Right cardiac atrium (tissue), 5 donors: ENCODE measurements at regions not wholly inside any gene's neighbourhood (a gene's known extent, or its start where the extent isn't known, plus 50 kb on each side); places are given as distances from the start of the nearest gene placed in this dataset.

Experiments used
- ATAC-seq, 2 donors: fragments of 200-7000 bp; cut with Tn5 transposase; one replicate each; pipeline versions ENCODE4 v1.8.0 to v1.9.1; 2020; ENCODE audit warnings: moderate library complexity in 2 of 2, mild to moderate bottlenecking in 1 of 2
- DNase-seq, 3 donors: peaks; one replicate each; pipeline ENCODE4 v3.0.0-alpha.2; 2020
- H3K27ac ChIP-seq: one replicate; pipeline ENCODE4 v1.5.1; 2013; ENCODE audit warnings: mild to moderate bottlenecking, low read length, control low read depth, moderate library complexity
- H3K27me3 ChIP-seq: one replicate; pipeline ENCODE4 v1.6.1; 2013; ENCODE audit not compliant: control insufficient read depth, insufficient read depth
- H3K4me1 ChIP-seq: one replicate; pipeline ENCODE4 v1.6.1; 2013; ENCODE audit warnings: low read length; ENCODE audit not compliant: control insufficient read depth, insufficient read depth
- H3K4me3 ChIP-seq: one replicate; pipeline ENCODE4 v1.5.1; 2013; ENCODE audit warnings: low read length, control low read depth
- H3K9me3 ChIP-seq: one replicate; pipeline ENCODE4 v1.6.1; 2013; ENCODE audit warnings: low read length; ENCODE audit not compliant: control insufficient read depth
- WGBS: extraction: QIAGEN DNeasy Blood & Tissue Kit; methylation state at CpG from one replicate; pipeline ENCODE4 v1.1.7; 2013; 5-methylcytosine and 5-hydroxymethylcytosine counted together
- intact Hi-C, 4 donors: fragments of 100-400 bp; cut with DNase I; formaldehyde crosslinking; loops; one replicate each; pipeline versions ENCODE4 v1.11.0 to v1.14.0; 2022 to 2023
- donor health status: healthy with polysubstance abuse.
- donor health status: DM: no; HTN: yes; CAD: no.
- donor health status: DM: no; HTN: no; CAD: no.
- donor health status: DM: no; HTN: yes; CAD: no; lungs with severe emphysema.
- donor health status: DM: yes; HTN: yes; CAD: no.

GRCh38 chr9:135213566-135213965, 126.1 kb downstream of the OLFM1 start:
- Histone ChIP-seq H3K4me1 (peaks cover 3% of the 10 kb centered on the region), H3K27ac (no peak overlapping the region), H3K9me3 (peaks cover 2% of the 10 kb centered on the region), H3K27me3 (no peaks in the 10 kb centered on the region), H3K4me3 (no peak overlapping the region)
- ATAC-seq (no peak), DNase-seq (peak in 1 of 3 donors; percentile 16)
- WGBS = 50% methylated on average over 9 of the region's 9 CpGs
- intact Hi-C loops = no loop called here

GRCh38 chr9:135214054-135214640, 126.7 kb downstream of the OLFM1 start:
- intact Hi-C loops = no loop called here
- peaks cover 2% of the 10 kb centered on the region for H3K9me3 ChIP-seq
- DNase-seq (peak in 2 of 3 donors; percentile 24 to 62), ATAC-seq (no peak)
- peaks cover 3% of the 10 kb centered on the region for H3K4me1 ChIP-seq
- no peak overlapping the region for H3K27ac ChIP-seq
- no peaks in the 10 kb centered on the region for H3K27me3 ChIP-seq
- 66% methylated on average over 19 of the region's 19 CpGs for whole genome bisulfite sequencing
- no peak overlapping the region for H3K4me3 ChIP-seq

- no peaks in the 10 kb centered on the region for H3K27me3 ChIP-seq
- DNase-seq (peak in 1 of 3 donors; percentile 23), ATAC-seq (no peak)
- peaks cover 2% of the 10 kb centered on the region for H3K9me3 ChIP-seq
- no peak overlapping the region for H3K4me3 ChIP-seq
- 91% methylated on average over 11 of the region's 11 CpGs for WGBS
- H3K4me1 ChIP-seq = peaks cover 3% of the 10 kb centered on the region
- H3K27ac ChIP-seq = no peak overlapping the region
- intact Hi-C loops = no loop called here
Measured at GRCh38 chr9:135214706-135215105, 127.2 kb downstream of the OLFM1 start.

- intact Hi-C loops = no loop called here
- peak; percentile 59 to 62 for ATAC-seq
- 35% methylated on average over 14 of the region's 14 CpGs for WGBS
Measured at GRCh38 chr9:135215571-135216161, 128.2 kb downstream of the OLFM1 start.

GRCh38 chr9:135216236-135216635, 128.8 kb downstream of the OLFM1 start:
- WGBS = 79% methylated on average over 7 of the region's 7 CpGs
- Histone ChIP-seq H3K9me3 (no peaks in the 10 kb centered on the region), H3K4me1 (peaks cover 3% of the 10 kb centered on the region), H3K27ac (no peak overlapping the region), H3K27me3 (no peaks in the 10 kb centered on the region), H3K4me3 (no peak overlapping the region)
- intact Hi-C loops = no loop called here
- peak in 1 of 3 donors; percentile 54 for DNase-seq
- ATAC-seq = peak in 1 of 2 donors; percentile 23

More at GRCh38 chr9:135215571-135216161, 128.2 kb downstream of the OLFM1 start:
- Histone ChIP-seq H3K4me1 (peaks cover 3% of the 10 kb centered on the region), H3K27me3 (no peaks in the 10 kb centered on the region), H3K4me3 (no peak overlapping the region), H3K9me3 (peaks cover 1% of the 10 kb centered on the region), H3K27ac (no peak overlapping the region)
- peak; percentile 65 to 90 (median 89) for DNase-seq

- peaks cover 3% of the 10 kb centered on the region for H3K4me1 ChIP-seq
- DNase-seq (peak; percentile 59 to 80 (median 78)), ATAC-seq (peak; percentile 60 to 67)
- H3K27ac ChIP-seq = no peak overlapping the region
- no peaks in the 10 kb centered on the region for H3K9me3 ChIP-seq
- no peak overlapping the region for H3K4me3 ChIP-seq
- no peaks in the 10 kb centered on the region for H3K27me3 ChIP-seq
- WGBS = 31% methylated on average over 22 of the region's 22 CpGs
- intact Hi-C loops = no loop called here
Measured at GRCh38 chr9:135216791-135217441, 129.4 kb downstream of the OLFM1 start.

- Histone ChIP-seq H3K27me3 (no peaks in the 10 kb centered on the region), H3K4me3 (no peak overlapping the region), H3K4me1 (peaks cover 3% of the 10 kb centered on the region), H3K27ac (no peak overlapping the region), H3K9me3 (no peaks in the 10 kb centered on the region)
- DNase-seq = peak in 1 of 3 donors; percentile 32
- ATAC-seq = no peak
- WGBS = 72% methylated on average over 5 of the region's 5 CpGs
- intact Hi-C loops = no loop called here
Measured at GRCh38 chr9:135217836-135218235, 130.4 kb downstream of the OLFM1 start.

- no peak overlapping the region for H3K4me3 ChIP-seq
- WGBS = 35% methylated on average over 27 of the region's 27 CpGs
- H3K27me3 ChIP-seq = no peaks in the 10 kb centered on the region
- no peak overlapping the region for H3K27ac ChIP-seq
- intact Hi-C loops = no loop called here
- DNase-seq (peak in 1 of 3 donors; percentile 56), ATAC-seq (no peak)
- peaks cover 3% of the 10 kb centered on the region for H3K4me1 ChIP-seq
- H3K9me3 ChIP-seq = no peaks in the 10 kb centered on the region
Measured at GRCh38 chr9:135218331-135219225, 131.1 kb downstream of the OLFM1 start.

GRCh38 chr9:135219676-135220600, 132.5 kb downstream of the OLFM1 start:
- Histone ChIP-seq H3K4me1 (peaks cover 2% of the 10 kb centered on the region), H3K27ac (no peak overlapping the region), H3K27me3 (no peaks in the 10 kb centered on the region), H3K4me3 (no peak overlapping the region), H3K9me3 (no peaks in the 10 kb centered on the region)
- intact Hi-C loops = no loop called here
- ATAC-seq (no peak), DNase-seq (peak in 1 of 3 donors; percentile 36)
- WGBS = 91% methylated on average over 21 of the region's 21 CpGs
